ENCODE measurements at regions not wholly inside any gene's neighbourhood (a gene's known extent, or its start where the extent isn't known, plus 50 kb on each side); places are given as distances from the start of the nearest gene placed in this dataset.

GRCh38 chr14:23899788-23900187 lies 53.8 kb upstream of the DHRS4 start:
- Mint-ChIP-seq H3K27me3 (peaks cover 15% of the 10 kb centered on the region), H3K27ac (no peak overlapping the region), H3K36me3 (ENCODE audit: low read depth) (no peaks in the 10 kb centered on the region), H3K4me1 (ENCODE audit: low read depth) (no peaks in the 10 kb centered on the region), H3K9me3 (no peaks in the 10 kb centered on the region), H3K4me3 (no peak overlapping the region)
- intact Hi-C loops (cut with micrococcal nuclease), result no loop called here
- CTCF ChIA-PET, result interaction anchor here (2.5 kb wide), 1 partner anchor 16 kb away, joined by 10 read pairs; no protein-coding TSS in a partner anchor
- no peak for TF ChIP-seq CTCF (IDR thresholded peaks at IDR 0.05)
- DNase-seq, result no peak
- ATAC-seq, result no peak
- POLR2A ChIA-PET, result no interaction called here

GRCh38 chr14:23903442-23903841 lies 50.1 kb upstream of the DHRS4 start:
- Mint-ChIP-seq H3K4me3 (no peak overlapping the region), H3K27ac (no peak overlapping the region), H3K36me3 (ENCODE audit: low read depth) (no peaks in the 10 kb centered on the region), H3K9me3 (no peaks in the 10 kb centered on the region), H3K27me3 (peaks cover 25% of the 10 kb centered on the region), H3K4me1 (ENCODE audit: low read depth) (no peaks in the 10 kb centered on the region)
- DNase-seq (no peak), ATAC-seq (no peak)
- CTCF ChIA-PET, result no interaction called here
- no peak for TF ChIP-seq CTCF (IDR thresholded peaks at IDR 0.05)
- intact Hi-C loops (cut with micrococcal nuclease), result no loop called here
- POLR2A ChIA-PET, result no interaction called here

Data from activated CD8-positive, alpha-beta T cell treated with anti-CD3 and anti-CD28 coated beads for 36 hours (primary cell).